ENCODE measurements at regions not wholly inside any gene's neighbourhood (a gene's known extent, or its start where the extent isn't known, plus 50 kb on each side); places are given as distances from the start of the nearest gene placed in this dataset.

- TF ChIP-seq CTCF (IDR thresholded peaks at IDR 0.05) (no peak), POLR2A (IDR thresholded peaks at IDR 0.05) (no peak), EP300 (IDR thresholded peaks at IDR 0.05) (no peak)
Measured at GRCh38 chr5:5078009-5078897, 61.9 kb upstream of the ADAMTS16 start.
